HL-60 (cell line): ENCODE measurements at regions not wholly inside any gene's neighbourhood (a gene's known extent, or its start where the extent isn't known, plus 50 kb on each side); places are given as distances from the start of the nearest gene placed in this dataset.

Source experiments
- DNase-seq, 2 experiments: peaks; one replicate each; pipeline ENCODE4 v3.0.0-alpha.2; 2010 to 2020; ENCODE audit warnings: low read depth in 1 of 2, low spot score in 1 of 2
- H3K27ac ChIP-seq: fragments of 250-450 bp; sonication (Bioruptor Pico); replicated peaks from 2 replicates; pipeline ENCODE4 v1.5.1; 2020; ENCODE audit warnings: mild to moderate bottlenecking, moderate library complexity
- H3K27me3 ChIP-seq: fragments of 250-450 bp; sonication (Bioruptor Pico); 2 replicates; pipeline ENCODE4 v1.5.1; 2021; ENCODE audit warnings: mild to moderate bottlenecking, moderate library complexity; ENCODE audit not compliant: insufficient read depth, poor library complexity, severe bottlenecking
- H3K4me3 ChIP-seq: replicated peaks from 2 replicates; pipeline ENCODE4 v1.5.1; 2011; ENCODE audit warnings: mild to moderate bottlenecking, control low read depth, low read length; ENCODE audit not compliant: insufficient read depth
- CTCF ChIP-seq: IDR thresholded peaks from one replicate; pipeline ENCODE4 v1.5.1; 2011; ENCODE audit warnings: low read length, control low read depth, inconsistent platforms; ENCODE audit not compliant: insufficient read depth
- GABPA ChIP-seq: IDR thresholded peaks from 2 replicates; pipeline ENCODE4 v1.6.1; 2012; ENCODE audit warnings: low read depth
- POLR2AphosphoS5 ChIP-seq: IDR thresholded peaks from 2 replicates; pipeline ENCODE4 v1.6.1; 2012; ENCODE audit warnings: low read depth
- SPI1 ChIP-seq: IDR thresholded peaks from 2 replicates; pipeline ENCODE4 v1.6.1; 2012; ENCODE audit warnings: low read depth, mild to moderate bottlenecking, borderline replicate concordance
- TF ChIP-seq, protein P1 (sequence below): IDR thresholded peaks from 2 replicates; pipeline ENCODE4 v1.6.1; 2012; ENCODE audit warnings: low read depth; ENCODE audit not compliant: insufficient replicate concordance

GRCh38 chr4:10168151-10168550, 51.6 kb upstream of the WDR1 start:
- no peaks in the 10 kb centered on the region for H3K27me3 ChIP-seq
- no peak for DNase-seq
- no peak overlapping the region for H3K27ac ChIP-seq
- H3K4me3 ChIP-seq = no peak overlapping the region
- TF ChIP-seq, protein P1, sequence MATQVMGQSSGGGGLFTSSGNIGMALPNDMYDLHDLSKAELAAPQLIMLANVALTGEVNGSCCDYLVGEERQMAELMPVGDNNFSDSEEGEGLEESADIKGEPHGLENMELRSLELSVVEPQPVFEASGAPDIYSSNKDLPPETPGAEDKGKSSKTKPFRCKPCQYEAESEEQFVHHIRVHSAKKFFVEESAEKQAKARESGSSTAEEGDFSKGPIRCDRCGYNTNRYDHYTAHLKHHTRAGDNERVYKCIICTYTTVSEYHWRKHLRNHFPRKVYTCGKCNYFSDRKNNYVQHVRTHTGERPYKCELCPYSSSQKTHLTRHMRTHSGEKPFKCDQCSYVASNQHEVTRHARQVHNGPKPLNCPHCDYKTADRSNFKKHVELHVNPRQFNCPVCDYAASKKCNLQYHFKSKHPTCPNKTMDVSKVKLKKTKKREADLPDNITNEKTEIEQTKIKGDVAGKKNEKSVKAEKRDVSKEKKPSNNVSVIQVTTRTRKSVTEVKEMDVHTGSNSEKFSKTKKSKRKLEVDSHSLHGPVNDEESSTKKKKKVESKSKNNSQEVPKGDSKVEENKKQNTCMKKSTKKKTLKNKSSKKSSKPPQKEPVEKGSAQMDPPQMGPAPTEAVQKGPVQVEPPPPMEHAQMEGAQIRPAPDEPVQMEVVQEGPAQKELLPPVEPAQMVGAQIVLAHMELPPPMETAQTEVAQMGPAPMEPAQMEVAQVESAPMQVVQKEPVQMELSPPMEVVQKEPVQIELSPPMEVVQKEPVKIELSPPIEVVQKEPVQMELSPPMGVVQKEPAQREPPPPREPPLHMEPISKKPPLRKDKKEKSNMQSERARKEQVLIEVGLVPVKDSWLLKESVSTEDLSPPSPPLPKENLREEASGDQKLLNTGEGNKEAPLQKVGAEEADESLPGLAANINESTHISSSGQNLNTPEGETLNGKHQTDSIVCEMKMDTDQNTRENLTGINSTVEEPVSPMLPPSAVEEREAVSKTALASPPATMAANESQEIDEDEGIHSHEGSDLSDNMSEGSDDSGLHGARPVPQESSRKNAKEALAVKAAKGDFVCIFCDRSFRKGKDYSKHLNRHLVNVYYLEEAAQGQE = no peak
- no peak for TF ChIP-seq SPI1
- TF ChIP-seq POLR2AphosphoS5 = no peak
- no peak for TF ChIP-seq GABPA
- TF ChIP-seq CTCF = no peak

DNA sequence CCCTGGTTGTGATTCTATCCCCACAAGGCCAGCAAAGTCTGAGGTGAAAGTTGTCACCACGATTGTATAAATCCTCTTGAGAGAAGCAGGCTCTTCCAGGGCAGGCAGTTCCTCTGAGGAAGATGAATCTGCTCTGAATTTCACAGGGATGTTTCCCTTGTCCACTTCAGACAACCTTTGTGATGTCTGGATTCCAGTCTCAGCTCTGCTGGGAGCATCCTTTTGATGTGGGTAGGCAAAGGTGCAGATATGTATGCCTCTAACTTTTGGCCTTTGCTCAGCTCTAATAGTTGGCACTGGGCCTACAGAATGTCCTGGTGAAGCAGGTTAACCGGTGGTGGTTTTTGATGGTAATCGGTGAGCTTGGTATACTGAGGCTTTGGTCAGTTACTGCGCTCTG, 50.6 kb upstream of the WDR1 start:
- TF ChIP-seq POLR2AphosphoS5 = no peak
- no peak for TF ChIP-seq SPI1
- TF ChIP-seq CTCF = no peak
- TF ChIP-seq, protein P1 = no peak
- TF ChIP-seq GABPA = no peak
- no peak for DNase-seq

More for the DNA sequence above, 50.6 kb upstream of the WDR1 start:
- Histone ChIP-seq H3K4me3 (no peak overlapping the region), H3K27ac (no peak overlapping the region), H3K27me3 (no peaks in the 10 kb centered on the region)
